Tibial nerve (tissue), 4 donors: ENCODE measurements at regions not wholly inside any gene's neighbourhood (a gene's known extent, or its start where the extent isn't known, plus 50 kb on each side); places are given as distances from the start of the nearest gene placed in this dataset.

Source experiments
- DNase-seq, 2 donors: peaks; one replicate each; pipeline ENCODE4 v3.0.0-alpha.2; 2019; ENCODE audit warnings: low spot score in 2 of 2
- H3K27ac ChIP-seq, 4 donors: fragments of 200-600 bp; sonication (generic) in 3 of 4; one replicate each; pipeline ENCODE4 v1.5.1; 2017 to 2019; ENCODE audit warnings: mild to moderate bottlenecking in 1 of 4
- H3K27me3 ChIP-seq, 2 donors: fragments of 200-600 bp; sonication (generic) in 1 of 2; one replicate each; pipeline versions ENCODE4 v1.5.1 to v1.6.0; 2017 to 2019
- H3K36me3 ChIP-seq, 3 donors: fragments of 200-600 bp; sonication (generic); one replicate each; pipeline ENCODE4 v1.5.1; 2018 to 2019
- H3K4me1 ChIP-seq, 4 donors: fragments of 200-600 bp; sonication (generic) in 3 of 4; one replicate each; pipeline ENCODE4 v1.5.1; 2017 to 2019
- H3K4me3 ChIP-seq, 4 donors: fragments of 200-600 bp; sonication (generic) in 3 of 4; one replicate each; pipeline ENCODE4 v1.5.1; 2017 to 2019; ENCODE audit warnings: mild to moderate bottlenecking in 1 of 4, moderate library complexity in 1 of 4
- H3K9me3 ChIP-seq, 4 donors: fragments of 200-600 bp; sonication (generic) in 3 of 4; one replicate each; pipeline ENCODE4 v1.5.1; 2017 to 2019
- CTCF ChIP-seq, 5 experiments: fragments of 200-600 bp in 3 of 5; fragments of 450-650 bp in 2 of 5; sonication (generic) in 3 of 5; IDR thresholded peaks; one replicate each; pipeline ENCODE4 v1.5.1; 2016 to 2019; ENCODE audit warnings: antibody characterized with exemption in 5 of 5, mild to moderate bottlenecking in 3 of 5, moderate library complexity in 2 of 5
- EP300 ChIP-seq, 2 donors: sonication (generic); formaldehyde crosslinking; IDR thresholded peaks; one replicate each; pipeline ENCODE4 v1.6.1; 2017; ENCODE audit warnings: antibody characterized with exemption in 2 of 2, mild to moderate bottlenecking in 1 of 2
- POLR2A ChIP-seq, 2 donors: fragments of 450-650 bp; IDR thresholded peaks; one replicate each; pipeline ENCODE4 v1.6.1; 2017; ENCODE audit warnings: antibody characterized with exemption in 2 of 2, mild to moderate bottlenecking in 2 of 2, moderate library complexity in 2 of 2
- WGBS, 2 donors: methylation state at CpG; one replicate each; pipeline ENCODE4 v1.1.5; 2018; 5-methylcytosine and 5-hydroxymethylcytosine counted together

- no peak for TF ChIP-seq CTCF (IDR thresholded peaks at IDR 0.05)
- no peak for TF ChIP-seq EP300 (IDR thresholded peaks at IDR 0.05)
- TF ChIP-seq POLR2A (IDR thresholded peaks at IDR 0.05), result no peak
- Histone ChIP-seq H3K4me3 (no peak overlapping the region), H3K27me3 (no peaks in the 10 kb centered on the region), H3K9me3 (no peaks in the 10 kb centered on the region), H3K27ac (no peak overlapping the region), H3K4me1 (no peaks in the 10 kb centered on the region), H3K36me3 (no peaks in the 10 kb centered on the region)
- no peak for DNase-seq
- 91 to 92% methylated on average over 2 of the region's 2 CpGs for WGBS, 2 donors
Observed at GRCh38 chrX:11976663-11977062, 161.6 kb upstream of the FRMPD4 start.

DNA sequence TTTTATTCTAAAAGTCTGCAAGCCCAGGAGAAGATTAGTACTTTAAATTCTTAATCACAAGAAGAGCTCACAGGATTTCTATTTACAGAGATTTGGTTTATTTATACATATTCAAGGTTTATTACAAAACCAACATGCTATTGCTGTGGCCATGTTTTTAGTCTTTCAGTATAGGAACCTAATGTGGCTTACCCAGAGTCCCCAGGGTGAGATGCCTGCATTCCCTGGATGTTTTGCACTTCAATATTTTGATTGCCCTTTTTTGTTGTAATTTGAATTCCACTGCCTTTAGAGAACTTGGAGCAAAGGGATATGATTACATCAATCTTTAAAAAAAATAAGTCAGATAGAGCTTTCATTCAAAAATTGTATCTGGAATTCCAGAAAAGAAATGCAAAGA, 146.0 kb upstream of the FRMPD4 start:
- no peak for TF ChIP-seq POLR2A (IDR thresholded peaks at IDR 0.05)
- TF ChIP-seq CTCF (IDR thresholded peaks at IDR 0.05), result no peak
- no peak for TF ChIP-seq EP300 (IDR thresholded peaks at IDR 0.05)
- no peaks in the 10 kb centered on the region for H3K27me3 ChIP-seq
- H3K36me3 ChIP-seq, result no peaks in the 10 kb centered on the region
- H3K4me3 ChIP-seq, result no peak overlapping the region
- no peak overlapping the region for H3K27ac ChIP-seq
- no peaks in the 10 kb centered on the region for H3K9me3 ChIP-seq
- no peaks in the 10 kb centered on the region for H3K4me1 ChIP-seq
- no peak for DNase-seq

DNA sequence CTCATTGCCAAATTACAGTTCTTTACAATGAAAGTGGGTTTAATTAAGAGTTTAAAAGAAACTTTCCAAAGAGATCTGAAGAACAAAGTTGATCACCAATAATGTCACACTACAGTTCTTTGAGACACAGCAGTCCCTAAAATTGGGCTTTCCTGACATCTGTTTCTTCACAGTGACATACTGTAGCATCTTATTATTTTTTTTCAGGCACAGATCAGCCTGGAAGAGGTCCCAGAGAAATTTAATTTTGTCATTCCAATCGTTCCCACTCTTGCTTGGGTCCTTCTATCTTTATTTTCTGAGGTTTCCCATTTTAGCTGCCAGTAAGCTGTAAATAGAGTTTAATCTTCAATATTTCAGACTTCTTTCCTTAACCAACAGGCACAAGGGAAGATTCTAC, 143.1 kb upstream of the FRMPD4 start:
- no peaks in the 10 kb centered on the region for H3K27me3 ChIP-seq
- no peak overlapping the region for H3K27ac ChIP-seq
- H3K4me3 ChIP-seq, result no peak overlapping the region
- H3K4me1 ChIP-seq, result no peaks in the 10 kb centered on the region
- DNase-seq, result no peak
- H3K36me3 ChIP-seq, result no peaks in the 10 kb centered on the region
- TF ChIP-seq EP300 (IDR thresholded peaks at IDR 0.05) (no peak), CTCF (IDR thresholded peaks at IDR 0.05) (no peak), POLR2A (IDR thresholded peaks at IDR 0.05) (no peak)
- WGBS, 2 donors, result 24 to 27% methylated on average over 1 of the region's 1 CpG
- H3K9me3 ChIP-seq, result no peaks in the 10 kb centered on the region

- no peak overlapping the region for H3K27ac ChIP-seq
- no peak for DNase-seq
- H3K9me3 ChIP-seq, result no peaks in the 10 kb centered on the region
- no peak overlapping the region for H3K4me3 ChIP-seq
- H3K36me3 ChIP-seq, result no peaks in the 10 kb centered on the region
- no peaks in the 10 kb centered on the region for H3K4me1 ChIP-seq
- TF ChIP-seq POLR2A (IDR thresholded peaks at IDR 0.05) (no peak), EP300 (IDR thresholded peaks at IDR 0.05) (no peak), CTCF (IDR thresholded peaks at IDR 0.05) (no peak)
- 42 to 63% methylated on average over 2 of the region's 2 CpGs for WGBS, 2 donors
- no peaks in the 10 kb centered on the region for H3K27me3 ChIP-seq
Observed at GRCh38 chrX:11996810-11997209, 141.5 kb upstream of the FRMPD4 start.

- Histone ChIP-seq H3K9me3 (no peaks in the 10 kb centered on the region), H3K4me3 (no peak overlapping the region), H3K4me1 (no peaks in the 10 kb centered on the region), H3K27me3 (no peaks in the 10 kb centered on the region), H3K27ac (no peak overlapping the region), H3K36me3 (no peaks in the 10 kb centered on the region)
- DNase-seq, result no peak
- no peak for TF ChIP-seq EP300 (IDR thresholded peaks at IDR 0.05)
- TF ChIP-seq POLR2A (IDR thresholded peaks at IDR 0.05), result no peak
- TF ChIP-seq CTCF (IDR thresholded peaks at IDR 0.05), result no peak
- WGBS, 2 donors, result 43 to 52% methylated on average over 2 of the region's 2 CpGs
Observed at GRCh38 chrX:11998944-11999343, 139.3 kb upstream of the FRMPD4 start.
